ENCODE measurements at regions not wholly inside any gene's neighbourhood (a gene's known extent, or its start where the extent isn't known, plus 50 kb on each side); places are given as distances from the start of the nearest gene placed in this dataset.

GRCh38 chr12:61111218-61111617, 1149.0 kb upstream of the USP15 start:
- no peak for TF ChIP-seq CTCF (IDR thresholded peaks at IDR 0.05 in 2 of 3, conservative IDR thresholded peaks at IDR 0.05 in 1 of 3; ENCODE audit: insufficient read depth in 2 of 3, low read depth in 1 of 3, low read length in 3 of 3)
- TF ChIP-seq POLR2AphosphoS2 (IDR thresholded peaks at IDR 0.05; ENCODE audit: low read length), result no peak
- no peak for TF ChIP-seq ZFPM2 (CRISPR knock-in tag; IDR thresholded peaks at IDR 0.05)
- TF ChIP-seq ETV6 (IDR thresholded peaks at IDR 0.05; ENCODE audit: borderline replicate concordance in 1 of 2, low read depth in 2 of 2, low read length in 1 of 2), result no peak
- no peak for TF ChIP-seq ETV6 (CRISPR knock-in tag; IDR thresholded peaks at IDR 0.05; ENCODE audit: borderline replicate concordance)
- no peak for TF ChIP-seq GABPA (tag; conservative IDR thresholded peaks at IDR 0.05; ENCODE audit: low read depth)
- TF ChIP-seq RCOR1 (IDR thresholded peaks at IDR 0.05; ENCODE audit: borderline replicate concordance in 1 of 2, low read depth in 2 of 2, low read length in 2 of 2), result no peak
- no peak for TF ChIP-seq CHD2 (IDR thresholded peaks at IDR 0.05; ENCODE audit: low read depth, low read length)
- TF ChIP-seq ZNF280B (CRISPR knock-in tag; IDR thresholded peaks at IDR 0.05), result no peak
- no peak for TF ChIP-seq ARID4B (CRISPR knock-in tag; IDR thresholded peaks at IDR 0.05)
- TF ChIP-seq TFAP4 (CRISPR knock-in tag; IDR thresholded peaks at IDR 0.05; ENCODE audit: borderline replicate concordance), result no peak
- TF ChIP-seq ADNP (tag; IDR thresholded peaks at IDR 0.05), result no peak
- TF ChIP-seq ZNF263 (CRISPR knock-in tag; IDR thresholded peaks at IDR 0.05; ENCODE audit: borderline replicate concordance), result no peak
- no peak for TF ChIP-seq TOE1 (IDR thresholded peaks at IDR 0.05; ENCODE audit: borderline replicate concordance)
- no peak for TF ChIP-seq TOE1 (CRISPR knock-in tag; IDR thresholded peaks at IDR 0.05; ENCODE audit: borderline replicate concordance, low read depth)
- no peak for TF ChIP-seq TBP (optimal IDR thresholded peaks at IDR 0.05; ENCODE audit: low read depth, low read length)

Data from K562 (cell line).